GM18502 (cell line): ENCODE measurements at regions not wholly inside any gene's neighbourhood (a gene's known extent, or its start where the extent isn't known, plus 50 kb on each side); places are given as distances from the start of the nearest gene placed in this dataset.
A peak's percentile ranks its signal among the peaks of the same experiment; 100 is the strongest.
"Not testable (repeated sequence)": the region's sequence is repeated elsewhere in the genome, so short reads cannot be mapped to it uniquely, and the experiment has no call there.

Source experiments
- ATAC-seq: cut with Tn5 transposase; IDR thresholded peaks from one replicate; pipeline ENCODE4 v1.9.1; 2021; ENCODE audit warnings: mild to moderate bottlenecking; ENCODE audit not compliant: unreplicated experiment, poor library complexity

GRCh38 chr2:145751629-145752028, 1231.7 kb upstream of the ZEB2 start:
- ATAC-seq: peak; percentile 90

- ATAC-seq: no peak
These were observed 1231.2 kb upstream of the ZEB2 start for GRCh38 chr2:145751155-145751554.

GRCh38 chr2:145750612-145751011, 1230.7 kb upstream of the ZEB2 start:
- no peak for ATAC-seq

GRCh38 chr2:145750144-145750543, 1230.2 kb upstream of the ZEB2 start:
- no peak for ATAC-seq

GRCh38 chr2:145749556-145749955, 1229.6 kb upstream of the ZEB2 start:
- no peak for ATAC-seq

- ATAC-seq: peak; percentile 48
These were observed 1229.0 kb upstream of the ZEB2 start for GRCh38 chr2:145748927-145749326.

- no peak for ATAC-seq
These were observed 1227.8 kb upstream of the ZEB2 start for GRCh38 chr2:145747715-145748114.

GRCh38 chr2:145745387-145745721, 1225.4 kb upstream of the ZEB2 start:
- ATAC-seq: not testable (repeated sequence)

- peak; percentile 88 for ATAC-seq
These were observed 1224.8 kb upstream of the ZEB2 start for GRCh38 chr2:145744541-145745386.

GRCh38 chr2:145743011-145743410, 1223.1 kb upstream of the ZEB2 start:
- no peak for ATAC-seq

GRCh38 chr2:145741636-145742035, 1221.7 kb upstream of the ZEB2 start:
- ATAC-seq: no peak

- no peak for ATAC-seq
These were observed 1221.3 kb upstream of the ZEB2 start for GRCh38 chr2:145741181-145741580.

GRCh38 chr2:145740302-145740701, 1220.4 kb upstream of the ZEB2 start:
- no peak for ATAC-seq

GRCh38 chr2:145739681-145740080, 1219.8 kb upstream of the ZEB2 start:
- ATAC-seq: peak; percentile 86

GRCh38 chr2:145736871-145737270, 1217.0 kb upstream of the ZEB2 start:
- ATAC-seq: no peak

- no peak for ATAC-seq
These were observed 1211.5 kb upstream of the ZEB2 start for GRCh38 chr2:145731467-145731866.

- no peak for ATAC-seq
These were observed 1210.3 kb upstream of the ZEB2 start for GRCh38 chr2:145729993-145730770.

- ATAC-seq: no peak
These were observed 1209.6 kb upstream of the ZEB2 start for GRCh38 chr2:145729481-145729880.

GRCh38 chr2:145728511-145728910, 1208.6 kb upstream of the ZEB2 start:
- ATAC-seq: no peak

GRCh38 chr2:145725876-145726275, 1206.0 kb upstream of the ZEB2 start:
- ATAC-seq: no peak

- ATAC-seq: no peak
These were observed 1204.5 kb upstream of the ZEB2 start for GRCh38 chr2:145724311-145724898.
